ENCODE measurements at regions not wholly inside any gene's neighbourhood (a gene's known extent, or its start where the extent isn't known, plus 50 kb on each side); places are given as distances from the start of the nearest gene placed in this dataset.

GRCh38 chr12:90280564-90281058 is 572.0 kb upstream of the ATP2B1 start:
- FAIRE-seq, result no peak
- DNase-seq (ENCODE audit: low spot score), result no peak

- FAIRE-seq (no peak), DNase-seq (ENCODE audit: low spot score) (no peak)
Measured at GRCh38 chr12:90280033-90280432, 571.4 kb upstream of the ATP2B1 start.

- no peak for DNase-seq (ENCODE audit: low spot score)
Measured at GRCh38 chr12:90275088-90275487, 566.5 kb upstream of the ATP2B1 start.

GRCh38 chr12:90274407-90274806 is 565.8 kb upstream of the ATP2B1 start:
- DNase-seq (ENCODE audit: low spot score) (no peak), FAIRE-seq (no peak)

More at GRCh38 chr12:90275088-90275487, 566.5 kb upstream of the ATP2B1 start:
- no peak for FAIRE-seq

- no peak for FAIRE-seq
- no peak for DNase-seq (ENCODE audit: low spot score)
Measured at GRCh38 chr12:90268574-90268973, 559.9 kb upstream of the ATP2B1 start.

GRCh38 chr12:90262251-90262650 is 553.6 kb upstream of the ATP2B1 start:
- no peak for FAIRE-seq

GRCh38 chr12:90261283-90261682 is 552.6 kb upstream of the ATP2B1 start:
- no peak for DNase-seq (ENCODE audit: low spot score)
- FAIRE-seq, result no peak

More at GRCh38 chr12:90262251-90262650, 553.6 kb upstream of the ATP2B1 start:
- peak; percentile 6 for DNase-seq (ENCODE audit: low spot score)

- DNase-seq (ENCODE audit: low spot score) (no peak), FAIRE-seq (no peak)
Measured at GRCh38 chr12:90260136-90260535, 551.5 kb upstream of the ATP2B1 start.

GRCh38 chr12:90257927-90258624 is 549.4 kb upstream of the ATP2B1 start:
- no peak for DNase-seq (ENCODE audit: low spot score)
- no peak for FAIRE-seq

GRCh38 chr12:90254796-90255195 is 546.2 kb upstream of the ATP2B1 start:
- no peak for FAIRE-seq
- DNase-seq (ENCODE audit: low spot score), result no peak

GRCh38 chr12:90253674-90254181 is 545.1 kb upstream of the ATP2B1 start:
- FAIRE-seq (no peak), DNase-seq (ENCODE audit: low spot score) (peak; percentile 58)

GRCh38 chr12:90253136-90253535 is 544.5 kb upstream of the ATP2B1 start:
- no peak for DNase-seq (ENCODE audit: low spot score)

GRCh38 chr12:90250766-90251165 is 542.1 kb upstream of the ATP2B1 start:
- FAIRE-seq (no peak), DNase-seq (ENCODE audit: low spot score) (no peak)

More at GRCh38 chr12:90253136-90253535, 544.5 kb upstream of the ATP2B1 start:
- FAIRE-seq, result no peak

GRCh38 chr12:90250042-90250441 is 541.4 kb upstream of the ATP2B1 start:
- FAIRE-seq (no peak), DNase-seq (ENCODE audit: low spot score) (no peak)

- FAIRE-seq (no peak), DNase-seq (ENCODE audit: low spot score) (no peak)
Measured at GRCh38 chr12:90246688-90247087, 538.0 kb upstream of the ATP2B1 start.

- DNase-seq (ENCODE audit: low spot score), result no peak
- FAIRE-seq, result no peak
Measured at GRCh38 chr12:90245391-90245790, 536.8 kb upstream of the ATP2B1 start.

GRCh38 chr12:90244232-90244631 is 535.6 kb upstream of the ATP2B1 start:
- DNase-seq (ENCODE audit: low spot score) (no peak), FAIRE-seq (no peak)

GRCh38 chr12:90243211-90243610 is 534.6 kb upstream of the ATP2B1 start:
- DNase-seq (ENCODE audit: low spot score) (no peak), FAIRE-seq (no peak)

GRCh38 chr12:90239732-90240260 is 531.2 kb upstream of the ATP2B1 start:
- no peak for DNase-seq (ENCODE audit: low spot score)
- no peak for FAIRE-seq

- FAIRE-seq, result no peak
Measured at GRCh38 chr12:90238663-90239271, 530.1 kb upstream of the ATP2B1 start.

GRCh38 chr12:90237841-90238240 is 529.2 kb upstream of the ATP2B1 start:
- FAIRE-seq, result no peak
- no peak for DNase-seq (ENCODE audit: low spot score)

More at GRCh38 chr12:90238663-90239271, 530.1 kb upstream of the ATP2B1 start:
- DNase-seq (ENCODE audit: low spot score), result no peak

- FAIRE-seq (no peak), DNase-seq (ENCODE audit: low spot score) (no peak)
Measured at GRCh38 chr12:90235642-90236041, 527.0 kb upstream of the ATP2B1 start.

Measured in urothelium cell line (cell line).